ENCODE measurements at regions not wholly inside any gene's neighbourhood (a gene's known extent, or its start where the extent isn't known, plus 50 kb on each side); places are given as distances from the start of the nearest gene placed in this dataset.

DNA sequence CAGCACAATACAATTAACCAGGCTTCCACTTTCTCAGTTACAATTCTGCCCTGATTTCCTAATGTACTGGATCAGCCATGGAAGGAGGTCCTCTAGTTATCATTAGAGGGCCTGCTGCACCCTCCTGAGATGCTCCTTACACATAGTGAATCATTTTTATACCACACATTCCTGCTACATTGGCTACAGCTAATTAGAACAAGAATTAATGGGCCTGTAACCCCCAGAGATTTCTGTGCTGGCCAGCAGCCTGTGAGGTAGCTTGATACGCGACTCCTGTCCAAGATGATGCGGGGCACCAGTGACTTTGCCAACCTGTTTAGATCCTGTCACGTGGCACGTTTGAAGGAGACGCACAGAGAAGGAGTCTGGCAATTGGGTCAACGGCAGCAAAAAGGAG, 422.8 kb downstream of the EPM2A start:
- H3K79me2 ChIP-seq (ENCODE audit: control insufficient read depth in 1 of 2, insufficient read depth in 2 of 2, low read length in 2 of 2) = no peaks in the 10 kb centered on the region
- H3K27ac ChIP-seq (ENCODE audit: low read depth, low read length) = no peak overlapping the region
- H3K4me2 ChIP-seq (ENCODE audit: insufficient read depth in 1 of 2, low read depth in 2 of 2, low read length in 2 of 2) = no peak overlapping the region
- no peak for FAIRE-seq
- no peak overlapping the region for H3K23ac ChIP-seq (ENCODE audit: insufficient read length)
- H2BK15ac ChIP-seq (ENCODE audit: low read length) = no peak overlapping the region
- H3K4me1 ChIP-seq (replicated peaks in 1 of 4; ENCODE audit: control insufficient read depth in 3 of 4, insufficient read depth in 4 of 4, low read length in 3 of 4) = no peaks in the 10 kb centered on the region
- H3K18ac ChIP-seq (ENCODE audit: extremely low read depth, low read length) = no peak overlapping the region
- DNase-seq (ENCODE audit: low read depth in 1 of 2, low spot score in 2 of 2) = no peak
- H3K9ac ChIP-seq (replicated peaks in 1 of 4; ENCODE audit: extremely low read depth in 1 of 4, low read depth in 3 of 4, low read length in 3 of 4) = no peak overlapping the region
- H2AFZ ChIP-seq (ENCODE audit: low read length) = no peak overlapping the region
- no peak overlapping the region for H3K4me3 ChIP-seq (ENCODE audit: extremely low read depth in 1 of 4, insufficient read depth in 2 of 4, low read depth in 3 of 4, low read length in 4 of 4)
- H3K36me3 ChIP-seq (ENCODE audit: control insufficient read depth in 2 of 4, insufficient read depth in 4 of 4, low read length in 3 of 4) = no peaks in the 10 kb centered on the region
- no peak overlapping the region for H3K14ac ChIP-seq (ENCODE audit: insufficient read length)
- H4K5ac ChIP-seq (ENCODE audit: insufficient read length, low read depth, low read length) = no peak overlapping the region
- H3K56ac ChIP-seq (replicated peaks; ENCODE audit: insufficient read length, low read depth, low read length) = no peak overlapping the region
- no peaks in the 10 kb centered on the region for H3K27me3 ChIP-seq (replicated peaks in 1 of 4; ENCODE audit: control insufficient read depth in 3 of 4, extremely low read depth in 1 of 4, insufficient read depth in 3 of 4, low read length in 3 of 4)
- CTCF ChIA-PET (ENCODE audit: partially characterized antibody) = interaction anchor here (1.2 kb wide), 1 partner anchor 394 kb away, joined by 3 read pairs; no protein-coding TSS in a partner anchor
- H2BK120ac ChIP-seq (replicated peaks; ENCODE audit: low read depth, low read length) = no peak overlapping the region
- H2BK20ac ChIP-seq (ENCODE audit: low read length) = no peak overlapping the region
- no peak overlapping the region for H3K4ac ChIP-seq (replicated peaks; ENCODE audit: insufficient read length, low read depth, low read length)
- no peak overlapping the region for H2BK5ac ChIP-seq (ENCODE audit: low read depth, low read length)
- no peaks in the 10 kb centered on the region for H3K79me1 ChIP-seq (ENCODE audit: low read depth, low read length)
- TF ChIP-seq CTBP2 (IDR thresholded peaks at IDR 0.05; ENCODE audit: borderline replicate concordance, insufficient read depth, insufficient read length, low read length) = no peak
- no peak for TF ChIP-seq RNF2 (IDR thresholded peaks at IDR 0.05; ENCODE audit: borderline replicate concordance, low read depth, low read length, missing control alignments, poor library complexity, severe bottlenecking)
- no peak for TF ChIP-seq JUND (IDR thresholded peaks at IDR 0.05; ENCODE audit: low read length)
- TF ChIP-seq ASH2L (IDR thresholded peaks at IDR 0.05; ENCODE audit: low read length) = no peak
- no peak for TF ChIP-seq TAF1 (IDR thresholded peaks at IDR 0.05; ENCODE audit: low read depth, low read length)
- TF ChIP-seq MAFK (IDR thresholded peaks at IDR 0.05; ENCODE audit: low read depth, low read length) = no peak
- TF ChIP-seq RFX5 (IDR thresholded peaks at IDR 0.05; ENCODE audit: borderline replicate concordance, low read depth, low read length) = no peak
- TF ChIP-seq POLR2AphosphoS5 (IDR thresholded peaks at IDR 0.05; ENCODE audit: low read depth, low read length) = no peak
- TF ChIP-seq SRF (IDR thresholded peaks at IDR 0.05; ENCODE audit: low read depth, low read length) = no peak
- no peak for TF ChIP-seq TEAD4 (IDR thresholded peaks at IDR 0.05; ENCODE audit: low read depth, low read length)
- no peak for TF ChIP-seq CREB1 (IDR thresholded peaks at IDR 0.05)
- TF ChIP-seq HDAC2 (IDR thresholded peaks at IDR 0.05; ENCODE audit: borderline replicate concordance in 1 of 2, low read depth in 2 of 2, low read length in 2 of 2) = no peak
- TF ChIP-seq POLR2A (IDR thresholded peaks at IDR 0.05; ENCODE audit: control extremely low read depth in 1 of 2, low read depth in 2 of 2, low read length in 2 of 2) = no peak
- no peaks in the 10 kb centered on the region for H3K23me2 ChIP-seq (ENCODE audit: low read depth, low read length)
- 88% methylated on average over 7 of the region's 7 CpGs; no CpG with 5 or more reads in 1 of the 2 experiments for WGBS, 2 experiments (ENCODE audit: extremely low coverage in 1 of 2, insufficient coverage in 1 of 2, insufficient read length in 1 of 2, insufficient replicate concordance in 2 of 2, low coverage in 1 of 2, low lambda C conversion rate in 2 of 2, missing lambda C conversion rate in 1 of 2)
- H2AK5ac ChIP-seq (ENCODE audit: low read depth, low read length) = no peak overlapping the region
- H4K8ac ChIP-seq (ENCODE audit: extremely low read depth, insufficient read depth, low read length) = no peak overlapping the region
- H4K20me1 ChIP-seq (replicated peaks in 1 of 2; ENCODE audit: control insufficient read depth in 1 of 2, insufficient read depth in 2 of 2, low read length in 2 of 2) = no peaks in the 10 kb centered on the region
- no peak overlapping the region for H2BK12ac ChIP-seq (ENCODE audit: low read depth, low read length)
- no peak overlapping the region for H4K91ac ChIP-seq (replicated peaks; ENCODE audit: insufficient read length, low read length)
- H3K9me3 ChIP-seq (ENCODE audit: insufficient read depth in 2 of 2, low read depth in 1 of 2, low read length in 1 of 2) = no peaks in the 10 kb centered on the region
- POLR2A ChIA-PET (ENCODE audit: partially characterized antibody) = no interaction called here

Measured in H1 (cell line).